Body of pancreas (tissue), 4 donors: ENCODE measurements at regions not wholly inside any gene's neighbourhood (a gene's known extent, or its start where the extent isn't known, plus 50 kb on each side); places are given as distances from the start of the nearest gene placed in this dataset.

Experiments
- ATAC-seq: fragments of 150-250 bp; one replicate; pipeline ENCODE4 v1.9.1; 2016
- DNase-seq, 4 donors: peaks; one replicate each; pipeline ENCODE4 v3.0.0-alpha.2; 2019
- H3K27ac ChIP-seq, 4 donors: fragments of 200-600 bp; sonication (generic); 1 replicate in 3 of 4; 2 replicates in 1 of 4; pipeline versions ENCODE4 v1.5.1 to v1.6.1; 2016 to 2019; ENCODE audit warnings: mild to moderate bottlenecking in 1 of 4, mixed read lengths in 1 of 4, moderate library complexity in 1 of 4
- H3K27me3 ChIP-seq, 2 donors: fragments of 200-600 bp; sonication (generic); one replicate each; pipeline ENCODE4 v1.6.0; 2016; ENCODE audit warnings: mild to moderate bottlenecking in 1 of 2
- H3K36me3 ChIP-seq, 2 donors: fragments of 200-600 bp; sonication (generic); replicated peaks in 1 of 2; 2 replicates each; pipeline ENCODE4 v1.5.1; 2016; ENCODE audit warnings: low read depth in 2 of 2; ENCODE audit not compliant: insufficient read depth in 1 of 2
- H3K4me1 ChIP-seq: fragments of 200-600 bp; sonication (generic); one replicate; pipeline ENCODE4 v1.6.0; 2016
- H3K4me3 ChIP-seq, 2 donors: fragments of 200-600 bp; sonication (generic); 1 replicate in 1 of 2; 2 replicates in 1 of 2; pipeline ENCODE4 v1.5.1; 2016 to 2019
- H3K9me3 ChIP-seq, 3 donors: fragments of 200-600 bp; sonication (generic); 1 replicate in 2 of 3; 2 replicates in 1 of 3; pipeline ENCODE4 v1.5.1; 2016
- POLR2A ChIP-seq, 3 donors: fragments of 450-650 bp; IDR thresholded peaks; one replicate each; pipeline ENCODE4 v1.6.1; 2016; ENCODE audit warnings: antibody characterized with exemption in 3 of 3, mild to moderate bottlenecking in 2 of 3
- WGBS, 2 donors: methylation state at CpG; one replicate each; pipeline ENCODE4 v1.1.5; 2017; 5-methylcytosine and 5-hydroxymethylcytosine counted together
- intact Hi-C: fragments of 100-400 bp; cut with DNase I; formaldehyde crosslinking; loops from one replicate; pipeline ENCODE4 v1.15.1; 2023
- TF ChIP-seq, protein P1 (sequence below), 7 experiments: fragments of 450-650 bp in 4 of 7; fragments of 200-600 bp in 3 of 7; sonication (generic) in 3 of 7; IDR thresholded peaks; one replicate each; pipeline ENCODE4 v1.5.1; 2016 to 2019; ENCODE audit warnings: antibody characterized with exemption in 7 of 7

- Histone ChIP-seq H3K36me3 (no peaks in the 10 kb centered on the region), H3K4me1 (no peaks in the 10 kb centered on the region), H3K9me3 (no peaks in the 10 kb centered on the region), H3K27ac (no peak overlapping the region), H3K27me3 (no peaks in the 10 kb centered on the region), H3K4me3 (no peak overlapping the region)
- TF ChIP-seq, protein P1, sequence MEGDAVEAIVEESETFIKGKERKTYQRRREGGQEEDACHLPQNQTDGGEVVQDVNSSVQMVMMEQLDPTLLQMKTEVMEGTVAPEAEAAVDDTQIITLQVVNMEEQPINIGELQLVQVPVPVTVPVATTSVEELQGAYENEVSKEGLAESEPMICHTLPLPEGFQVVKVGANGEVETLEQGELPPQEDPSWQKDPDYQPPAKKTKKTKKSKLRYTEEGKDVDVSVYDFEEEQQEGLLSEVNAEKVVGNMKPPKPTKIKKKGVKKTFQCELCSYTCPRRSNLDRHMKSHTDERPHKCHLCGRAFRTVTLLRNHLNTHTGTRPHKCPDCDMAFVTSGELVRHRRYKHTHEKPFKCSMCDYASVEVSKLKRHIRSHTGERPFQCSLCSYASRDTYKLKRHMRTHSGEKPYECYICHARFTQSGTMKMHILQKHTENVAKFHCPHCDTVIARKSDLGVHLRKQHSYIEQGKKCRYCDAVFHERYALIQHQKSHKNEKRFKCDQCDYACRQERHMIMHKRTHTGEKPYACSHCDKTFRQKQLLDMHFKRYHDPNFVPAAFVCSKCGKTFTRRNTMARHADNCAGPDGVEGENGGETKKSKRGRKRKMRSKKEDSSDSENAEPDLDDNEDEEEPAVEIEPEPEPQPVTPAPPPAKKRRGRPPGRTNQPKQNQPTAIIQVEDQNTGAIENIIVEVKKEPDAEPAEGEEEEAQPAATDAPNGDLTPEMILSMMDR (IDR thresholded peaks at IDR 0.05), result no peak
- TF ChIP-seq POLR2A (IDR thresholded peaks at IDR 0.05), result no peak
- ATAC-seq (peak; percentile 47), DNase-seq (no peak)
- 12 to 14% methylated on average over 3 of the region's 3 CpGs for WGBS, 2 donors
- intact Hi-C loops, result no loop called here
Measured at GRCh38 chr3:110165370-110165743, 828.0 kb upstream of the DPPA4 start.

DNA sequence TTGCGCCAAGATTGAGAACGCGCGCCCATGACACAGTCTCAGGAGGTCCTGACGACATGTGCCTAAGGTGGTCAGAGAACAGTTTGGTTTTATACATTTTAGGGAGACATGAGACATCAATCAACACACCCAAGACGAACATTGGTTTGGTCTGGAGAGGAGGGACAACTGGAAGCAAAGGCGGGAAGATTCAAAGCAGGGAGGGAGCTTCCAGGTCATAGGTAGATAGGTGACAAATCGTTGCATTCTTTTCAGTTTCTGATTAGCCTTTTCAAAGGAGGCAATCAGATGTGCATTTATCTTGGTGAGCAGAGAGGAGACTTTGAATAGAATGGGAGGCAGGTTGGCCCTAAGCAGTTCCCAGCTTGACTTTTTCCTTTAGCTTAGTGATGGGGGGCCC lies 828.4 kb upstream of the DPPA4 start:
- no peaks in the 10 kb centered on the region for H3K9me3 ChIP-seq
- no peak overlapping the region for H3K27ac ChIP-seq
- WGBS, 2 donors, result 29 to 43% methylated on average over 8 of the region's 8 CpGs
- no peaks in the 10 kb centered on the region for H3K36me3 ChIP-seq
- H3K4me3 ChIP-seq, result no peak overlapping the region
- intact Hi-C loops, result no loop called here
- TF ChIP-seq, protein P1 (IDR thresholded peaks at IDR 0.05), result no peak
- TF ChIP-seq POLR2A (IDR thresholded peaks at IDR 0.05), result no peak
- peak; percentile 14 to 29 (median 18) for DNase-seq
- H3K4me1 ChIP-seq, result no peaks in the 10 kb centered on the region
- no peaks in the 10 kb centered on the region for H3K27me3 ChIP-seq
- ATAC-seq, result peak; percentile 58

- no peak for DNase-seq
- WGBS, 2 donors, result 46 to 60% methylated on average over 1 of the region's 1 CpG
- Histone ChIP-seq H3K27me3 (no peaks in the 10 kb centered on the region), H3K4me3 (no peak overlapping the region), H3K27ac (no peak overlapping the region), H3K36me3 (no peaks in the 10 kb centered on the region), H3K9me3 (no peaks in the 10 kb centered on the region), H3K4me1 (no peaks in the 10 kb centered on the region)
- TF ChIP-seq, protein P1 (IDR thresholded peaks at IDR 0.05), result no peak
- TF ChIP-seq POLR2A (IDR thresholded peaks at IDR 0.05), result no peak
- no peak for ATAC-seq
- intact Hi-C loops, result no loop called here
Measured at GRCh38 chr3:110166791-110167190, 829.4 kb upstream of the DPPA4 start.

- H3K4me1 ChIP-seq, result no peaks in the 10 kb centered on the region
- DNase-seq (no peak), ATAC-seq (no peak)
- H3K9me3 ChIP-seq, result no peaks in the 10 kb centered on the region
- H3K36me3 ChIP-seq, result no peaks in the 10 kb centered on the region
- TF ChIP-seq POLR2A (IDR thresholded peaks at IDR 0.05), result no peak
- TF ChIP-seq, protein P1 (IDR thresholded peaks at IDR 0.05), result no peak
- 42 to 56% methylated on average over 2 of the region's 2 CpGs for WGBS, 2 donors
- H3K27ac ChIP-seq, result no peak overlapping the region
- intact Hi-C loops, result no loop called here
- H3K4me3 ChIP-seq, result no peak overlapping the region
- no peaks in the 10 kb centered on the region for H3K27me3 ChIP-seq
Measured at GRCh38 chr3:110174908-110175307, 837.6 kb upstream of the DPPA4 start.

DNA sequence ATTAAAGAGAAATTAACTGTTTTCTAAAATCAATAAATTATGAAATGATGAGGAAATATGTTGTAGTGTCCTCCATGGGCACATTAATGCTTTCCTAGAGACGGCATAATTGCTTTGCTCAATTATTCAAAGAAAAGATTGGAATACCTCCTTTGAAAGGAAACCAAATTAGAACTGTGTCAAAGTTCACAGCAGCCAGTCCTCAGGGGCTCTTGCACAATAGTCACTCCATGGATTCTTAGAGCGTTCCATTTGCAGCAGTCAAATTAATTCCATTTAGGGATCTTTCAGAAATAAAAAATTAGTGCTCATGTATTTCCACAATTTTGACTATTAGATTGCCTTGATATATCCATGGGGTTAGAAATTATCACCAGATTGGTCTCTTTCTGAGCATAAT lies 841.6 kb upstream of the DPPA4 start:
- H3K27me3 ChIP-seq, result no peaks in the 10 kb centered on the region
- 36 to 43% methylated on average over 2 of the region's 2 CpGs for WGBS, 2 donors
- H3K4me3 ChIP-seq, result no peak overlapping the region
- no peaks in the 10 kb centered on the region for H3K36me3 ChIP-seq
- intact Hi-C loops, result no loop called here
- H3K9me3 ChIP-seq, result no peaks in the 10 kb centered on the region
- no peak for DNase-seq
- no peak for ATAC-seq
- H3K27ac ChIP-seq, result no peak overlapping the region
- TF ChIP-seq, protein P1 (IDR thresholded peaks at IDR 0.05), result no peak
- TF ChIP-seq POLR2A (IDR thresholded peaks at IDR 0.05), result no peak
- H3K4me1 ChIP-seq, result no peaks in the 10 kb centered on the region
